ENCODE measurements at regions not wholly inside any gene's neighbourhood (a gene's known extent, or its start where the extent isn't known, plus 50 kb on each side); places are given as distances from the start of the nearest gene placed in this dataset.

DNA sequence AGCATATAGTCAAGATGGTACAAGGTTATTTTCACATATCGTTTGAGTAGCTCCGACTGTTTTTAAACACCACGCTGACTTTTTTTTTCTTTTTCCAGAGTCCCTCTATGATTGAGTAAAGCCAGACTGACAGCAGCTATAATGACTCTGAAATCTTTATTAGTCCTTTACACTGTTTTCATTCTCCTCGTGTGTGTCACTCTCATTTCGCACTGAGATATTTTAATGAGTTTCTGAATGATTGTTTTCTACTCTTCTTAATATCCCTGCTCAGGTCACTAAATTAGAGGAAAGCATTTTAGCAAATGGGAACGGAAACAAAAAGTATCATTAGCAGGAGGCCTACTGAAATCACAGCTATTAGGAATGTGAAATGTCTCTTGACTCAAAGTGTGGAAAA lies 162.3 kb upstream of the MTPN start (continued):
- TF ChIP-seq, protein P1, sequence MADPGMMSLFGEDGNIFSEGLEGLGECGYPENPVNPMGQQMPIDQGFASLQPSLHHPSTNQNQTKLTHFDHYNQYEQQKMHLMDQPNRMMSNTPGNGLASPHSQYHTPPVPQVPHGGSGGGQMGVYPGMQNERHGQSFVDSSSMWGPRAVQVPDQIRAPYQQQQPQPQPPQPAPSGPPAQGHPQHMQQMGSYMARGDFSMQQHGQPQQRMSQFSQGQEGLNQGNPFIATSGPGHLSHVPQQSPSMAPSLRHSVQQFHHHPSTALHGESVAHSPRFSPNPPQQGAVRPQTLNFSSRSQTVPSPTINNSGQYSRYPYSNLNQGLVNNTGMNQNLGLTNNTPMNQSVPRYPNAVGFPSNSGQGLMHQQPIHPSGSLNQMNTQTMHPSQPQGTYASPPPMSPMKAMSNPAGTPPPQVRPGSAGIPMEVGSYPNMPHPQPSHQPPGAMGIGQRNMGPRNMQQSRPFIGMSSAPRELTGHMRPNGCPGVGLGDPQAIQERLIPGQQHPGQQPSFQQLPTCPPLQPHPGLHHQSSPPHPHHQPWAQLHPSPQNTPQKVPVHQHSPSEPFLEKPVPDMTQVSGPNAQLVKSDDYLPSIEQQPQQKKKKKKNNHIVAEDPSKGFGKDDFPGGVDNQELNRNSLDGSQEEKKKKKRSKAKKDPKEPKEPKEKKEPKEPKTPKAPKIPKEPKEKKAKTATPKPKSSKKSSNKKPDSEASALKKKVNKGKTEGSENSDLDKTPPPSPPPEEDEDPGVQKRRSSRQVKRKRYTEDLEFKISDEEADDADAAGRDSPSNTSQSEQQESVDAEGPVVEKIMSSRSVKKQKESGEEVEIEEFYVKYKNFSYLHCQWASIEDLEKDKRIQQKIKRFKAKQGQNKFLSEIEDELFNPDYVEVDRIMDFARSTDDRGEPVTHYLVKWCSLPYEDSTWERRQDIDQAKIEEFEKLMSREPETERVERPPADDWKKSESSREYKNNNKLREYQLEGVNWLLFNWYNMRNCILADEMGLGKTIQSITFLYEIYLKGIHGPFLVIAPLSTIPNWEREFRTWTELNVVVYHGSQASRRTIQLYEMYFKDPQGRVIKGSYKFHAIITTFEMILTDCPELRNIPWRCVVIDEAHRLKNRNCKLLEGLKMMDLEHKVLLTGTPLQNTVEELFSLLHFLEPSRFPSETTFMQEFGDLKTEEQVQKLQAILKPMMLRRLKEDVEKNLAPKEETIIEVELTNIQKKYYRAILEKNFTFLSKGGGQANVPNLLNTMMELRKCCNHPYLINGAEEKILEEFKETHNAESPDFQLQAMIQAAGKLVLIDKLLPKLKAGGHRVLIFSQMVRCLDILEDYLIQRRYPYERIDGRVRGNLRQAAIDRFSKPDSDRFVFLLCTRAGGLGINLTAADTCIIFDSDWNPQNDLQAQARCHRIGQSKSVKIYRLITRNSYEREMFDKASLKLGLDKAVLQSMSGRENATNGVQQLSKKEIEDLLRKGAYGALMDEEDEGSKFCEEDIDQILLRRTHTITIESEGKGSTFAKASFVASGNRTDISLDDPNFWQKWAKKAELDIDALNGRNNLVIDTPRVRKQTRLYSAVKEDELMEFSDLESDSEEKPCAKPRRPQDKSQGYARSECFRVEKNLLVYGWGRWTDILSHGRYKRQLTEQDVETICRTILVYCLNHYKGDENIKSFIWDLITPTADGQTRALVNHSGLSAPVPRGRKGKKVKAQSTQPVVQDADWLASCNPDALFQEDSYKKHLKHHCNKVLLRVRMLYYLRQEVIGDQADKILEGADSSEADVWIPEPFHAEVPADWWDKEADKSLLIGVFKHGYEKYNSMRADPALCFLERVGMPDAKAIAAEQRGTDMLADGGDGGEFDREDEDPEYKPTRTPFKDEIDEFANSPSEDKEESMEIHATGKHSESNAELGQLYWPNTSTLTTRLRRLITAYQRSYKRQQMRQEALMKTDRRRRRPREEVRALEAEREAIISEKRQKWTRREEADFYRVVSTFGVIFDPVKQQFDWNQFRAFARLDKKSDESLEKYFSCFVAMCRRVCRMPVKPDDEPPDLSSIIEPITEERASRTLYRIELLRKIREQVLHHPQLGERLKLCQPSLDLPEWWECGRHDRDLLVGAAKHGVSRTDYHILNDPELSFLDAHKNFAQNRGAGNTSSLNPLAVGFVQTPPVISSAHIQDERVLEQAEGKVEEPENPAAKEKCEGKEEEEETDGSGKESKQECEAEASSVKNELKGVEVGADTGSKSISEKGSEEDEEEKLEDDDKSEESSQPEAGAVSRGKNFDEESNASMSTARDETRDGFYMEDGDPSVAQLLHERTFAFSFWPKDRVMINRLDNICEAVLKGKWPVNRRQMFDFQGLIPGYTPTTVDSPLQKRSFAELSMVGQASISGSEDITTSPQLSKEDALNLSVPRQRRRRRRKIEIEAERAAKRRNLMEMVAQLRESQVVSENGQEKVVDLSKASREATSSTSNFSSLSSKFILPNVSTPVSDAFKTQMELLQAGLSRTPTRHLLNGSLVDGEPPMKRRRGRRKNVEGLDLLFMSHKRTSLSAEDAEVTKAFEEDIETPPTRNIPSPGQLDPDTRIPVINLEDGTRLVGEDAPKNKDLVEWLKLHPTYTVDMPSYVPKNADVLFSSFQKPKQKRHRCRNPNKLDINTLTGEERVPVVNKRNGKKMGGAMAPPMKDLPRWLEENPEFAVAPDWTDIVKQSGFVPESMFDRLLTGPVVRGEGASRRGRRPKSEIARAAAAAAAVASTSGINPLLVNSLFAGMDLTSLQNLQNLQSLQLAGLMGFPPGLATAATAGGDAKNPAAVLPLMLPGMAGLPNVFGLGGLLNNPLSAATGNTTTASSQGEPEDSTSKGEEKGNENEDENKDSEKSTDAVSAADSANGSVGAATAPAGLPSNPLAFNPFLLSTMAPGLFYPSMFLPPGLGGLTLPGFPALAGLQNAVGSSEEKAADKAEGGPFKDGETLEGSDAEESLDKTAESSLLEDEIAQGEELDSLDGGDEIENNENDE (IDR thresholded peaks at IDR 0.05; ENCODE audit: insufficient replicate concordance, low read length): no peak
- TF ChIP-seq JUND (IDR thresholded peaks at IDR 0.05; ENCODE audit: low read length) (no peak), TEAD4 (IDR thresholded peaks at IDR 0.05; ENCODE audit: low read depth, low read length) (no peak), JUN (IDR thresholded peaks at IDR 0.05; ENCODE audit: low read depth, low read length) (no peak), ZNF274 (IDR thresholded peaks at IDR 0.05; ENCODE audit: borderline replicate concordance, extremely low read depth, low read length) (no peak), TAF1 (IDR thresholded peaks at IDR 0.05; ENCODE audit: low read depth, low read length) (no peak), MAFK (IDR thresholded peaks at IDR 0.05; ENCODE audit: low read depth, low read length) (no peak), SAP30 (IDR thresholded peaks at IDR 0.05; ENCODE audit: insufficient read depth, insufficient replicate concordance, low read length) (no peak), EGR1 (IDR thresholded peaks at IDR 0.05; ENCODE audit: borderline replicate concordance, low read depth, low read length) (no peak)
